Uterus (tissue), 3 donors: ENCODE measurements at regions not wholly inside any gene's neighbourhood (a gene's known extent, or its start where the extent isn't known, plus 50 kb on each side); places are given as distances from the start of the nearest gene placed in this dataset.

Experiments
- DNase-seq, 2 donors: peaks; one replicate each; pipeline ENCODE4 v3.0.0-alpha.2; 2019 to 2020
- H3K27ac ChIP-seq, 2 donors: fragments of 200-600 bp; sonication (generic); 1 replicate in 1 of 2; 2 replicates in 1 of 2; pipeline ENCODE4 v1.5.1; 2016 to 2018
- H3K27me3 ChIP-seq, 2 donors: fragments of 200-600 bp; sonication (generic); one replicate each; pipeline ENCODE4 v1.5.1; 2018 to 2019; ENCODE audit warnings: control low read depth in 1 of 2
- H3K36me3 ChIP-seq, 2 donors: fragments of 200-600 bp; sonication (generic); one replicate each; pipeline ENCODE4 v1.5.1; 2019; ENCODE audit warnings: control low read depth in 1 of 2
- H3K4me1 ChIP-seq, 2 donors: fragments of 200-600 bp; sonication (generic); one replicate each; pipeline ENCODE4 v1.5.1; 2018 to 2019; ENCODE audit warnings: control low read depth in 1 of 2
- H3K4me3 ChIP-seq, 2 donors: fragments of 200-600 bp; sonication (generic); 1 replicate in 1 of 2; 2 replicates in 1 of 2; pipeline ENCODE4 v1.5.1; 2018 to 2019; ENCODE audit warnings: mild to moderate bottlenecking in 1 of 2
- H3K9me3 ChIP-seq, 2 donors: fragments of 200-600 bp; sonication (generic); one replicate each; pipeline ENCODE4 v1.5.1; 2019; ENCODE audit warnings: control low read depth in 1 of 2
- POLR2A ChIP-seq, 2 donors: fragments of 450-650 bp; IDR thresholded peaks; one replicate each; pipeline ENCODE4 v1.6.1; 2016; ENCODE audit warnings: antibody characterized with exemption in 2 of 2, mild to moderate bottlenecking in 1 of 2, moderate library complexity in 1 of 2
- intact Hi-C: fragments of 100-400 bp; cut with DNase I; formaldehyde crosslinking; loops from one replicate; pipeline ENCODE4 v1.15.1; 2023; ENCODE audit warnings: low total_unique reads
- TF ChIP-seq, protein P1 (sequence below), 4 experiments: fragments of 200-600 bp in 2 of 4; fragments of 450-650 bp in 2 of 4; sonication (generic) in 2 of 4; IDR thresholded peaks; one replicate each; pipeline ENCODE4 v1.5.1; 2016 to 2019; ENCODE audit warnings: antibody characterized with exemption in 4 of 4, mild to moderate bottlenecking in 2 of 4, moderate library complexity in 1 of 4
- donor health status: DM: yes; HTN: yes; CAD: no.

GRCh38 chr5:8945972-8946371 lies 599.9 kb downstream of the SEMA5A start:
- no peak overlapping the region for H3K27ac ChIP-seq
- H3K9me3 ChIP-seq, result no peaks in the 10 kb centered on the region
- intact Hi-C loops, result no loop called here
- no peaks in the 10 kb centered on the region for H3K4me1 ChIP-seq
- no peaks in the 10 kb centered on the region for H3K36me3 ChIP-seq
- DNase-seq, result no peak
- no peaks in the 10 kb centered on the region for H3K27me3 ChIP-seq
- TF ChIP-seq, protein P1, sequence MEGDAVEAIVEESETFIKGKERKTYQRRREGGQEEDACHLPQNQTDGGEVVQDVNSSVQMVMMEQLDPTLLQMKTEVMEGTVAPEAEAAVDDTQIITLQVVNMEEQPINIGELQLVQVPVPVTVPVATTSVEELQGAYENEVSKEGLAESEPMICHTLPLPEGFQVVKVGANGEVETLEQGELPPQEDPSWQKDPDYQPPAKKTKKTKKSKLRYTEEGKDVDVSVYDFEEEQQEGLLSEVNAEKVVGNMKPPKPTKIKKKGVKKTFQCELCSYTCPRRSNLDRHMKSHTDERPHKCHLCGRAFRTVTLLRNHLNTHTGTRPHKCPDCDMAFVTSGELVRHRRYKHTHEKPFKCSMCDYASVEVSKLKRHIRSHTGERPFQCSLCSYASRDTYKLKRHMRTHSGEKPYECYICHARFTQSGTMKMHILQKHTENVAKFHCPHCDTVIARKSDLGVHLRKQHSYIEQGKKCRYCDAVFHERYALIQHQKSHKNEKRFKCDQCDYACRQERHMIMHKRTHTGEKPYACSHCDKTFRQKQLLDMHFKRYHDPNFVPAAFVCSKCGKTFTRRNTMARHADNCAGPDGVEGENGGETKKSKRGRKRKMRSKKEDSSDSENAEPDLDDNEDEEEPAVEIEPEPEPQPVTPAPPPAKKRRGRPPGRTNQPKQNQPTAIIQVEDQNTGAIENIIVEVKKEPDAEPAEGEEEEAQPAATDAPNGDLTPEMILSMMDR (IDR thresholded peaks at IDR 0.05), result no peak
- no peak for TF ChIP-seq POLR2A (IDR thresholded peaks at IDR 0.05)
- H3K4me3 ChIP-seq, result no peak overlapping the region

DNA sequence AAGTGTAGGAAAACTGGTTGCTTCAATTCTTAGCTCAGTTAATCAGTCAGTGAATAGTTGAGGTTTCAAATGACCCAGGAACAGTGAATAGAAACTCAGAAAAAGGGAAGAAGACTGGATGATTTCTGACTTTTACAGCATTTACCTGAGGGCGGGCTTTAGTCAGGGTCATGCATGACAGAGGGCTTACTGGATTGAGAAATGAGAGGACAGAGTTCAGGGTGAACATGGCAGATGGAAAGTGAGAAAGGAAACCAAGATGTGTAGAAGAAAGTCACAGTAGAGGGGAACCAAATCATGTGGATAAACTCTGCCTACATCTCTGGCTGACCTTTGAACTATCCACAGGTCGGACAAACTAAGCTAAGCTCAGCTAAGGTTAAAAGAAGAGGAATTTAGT lies 596.0 kb downstream of the SEMA5A start:
- H3K4me3 ChIP-seq, result no peak overlapping the region
- H3K9me3 ChIP-seq, result no peaks in the 10 kb centered on the region
- intact Hi-C loops, result no loop called here
- no peak overlapping the region for H3K27ac ChIP-seq
- DNase-seq, result no peak
- H3K4me1 ChIP-seq, result no peaks in the 10 kb centered on the region
- H3K36me3 ChIP-seq, result no peaks in the 10 kb centered on the region
- H3K27me3 ChIP-seq, result no peaks in the 10 kb centered on the region
- TF ChIP-seq POLR2A (IDR thresholded peaks at IDR 0.05), result no peak
- TF ChIP-seq, protein P1 (IDR thresholded peaks at IDR 0.05), result no peak

DNA sequence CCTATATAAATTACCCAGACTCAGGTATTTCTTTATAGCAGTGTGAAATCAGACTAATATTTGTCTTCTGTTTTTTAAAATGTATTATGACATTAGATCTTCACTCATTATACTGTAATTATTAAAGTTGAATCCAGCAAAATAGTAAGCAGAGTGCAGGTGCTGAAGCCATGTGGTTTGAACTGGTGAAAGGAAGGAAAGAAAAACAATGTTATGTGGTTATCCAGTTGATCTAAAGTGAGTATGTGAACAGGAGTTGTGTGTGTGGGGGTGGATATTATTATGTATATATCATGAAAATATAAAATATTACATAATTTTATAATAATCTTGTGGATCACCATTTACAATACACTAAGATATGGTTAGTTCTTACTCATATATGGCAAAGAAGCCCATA lies 593.7 kb downstream of the SEMA5A start:
- H3K27me3 ChIP-seq, result no peaks in the 10 kb centered on the region
- H3K36me3 ChIP-seq, result no peaks in the 10 kb centered on the region
- intact Hi-C loops, result no loop called here
- no peak overlapping the region for H3K4me3 ChIP-seq
- no peaks in the 10 kb centered on the region for H3K4me1 ChIP-seq
- H3K27ac ChIP-seq, result no peak overlapping the region
- no peak for TF ChIP-seq POLR2A (IDR thresholded peaks at IDR 0.05)
- TF ChIP-seq, protein P1 (IDR thresholded peaks at IDR 0.05), result no peak
- no peak for DNase-seq
- no peaks in the 10 kb centered on the region for H3K9me3 ChIP-seq

DNA sequence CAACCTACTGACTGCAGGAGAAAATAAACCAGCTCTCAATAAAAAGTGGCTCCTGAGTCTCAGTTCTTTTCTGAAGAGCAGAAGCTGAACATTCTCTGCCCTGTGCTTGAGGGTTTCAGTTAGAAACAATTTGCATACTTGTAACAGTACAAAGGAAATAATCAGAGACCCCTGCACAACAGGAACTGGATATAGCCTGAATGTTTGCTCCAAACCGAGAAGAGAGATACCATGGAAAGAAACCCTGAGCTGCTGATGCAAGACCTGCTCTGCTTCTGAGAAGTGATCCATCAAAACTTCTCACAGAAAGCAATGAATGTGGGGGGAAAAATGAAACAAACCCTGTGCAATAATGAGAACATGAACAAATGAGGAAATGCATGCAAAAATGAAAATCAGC lies 592.9 kb downstream of the SEMA5A start:
- no peak overlapping the region for H3K4me3 ChIP-seq
- DNase-seq, result no peak
- H3K27ac ChIP-seq, result no peak overlapping the region
- no peaks in the 10 kb centered on the region for H3K9me3 ChIP-seq
- intact Hi-C loops, result no loop called here
- no peaks in the 10 kb centered on the region for H3K4me1 ChIP-seq
- TF ChIP-seq, protein P1 (IDR thresholded peaks at IDR 0.05), result no peak
- TF ChIP-seq POLR2A (IDR thresholded peaks at IDR 0.05), result no peak
- no peaks in the 10 kb centered on the region for H3K36me3 ChIP-seq
- no peaks in the 10 kb centered on the region for H3K27me3 ChIP-seq

DNA sequence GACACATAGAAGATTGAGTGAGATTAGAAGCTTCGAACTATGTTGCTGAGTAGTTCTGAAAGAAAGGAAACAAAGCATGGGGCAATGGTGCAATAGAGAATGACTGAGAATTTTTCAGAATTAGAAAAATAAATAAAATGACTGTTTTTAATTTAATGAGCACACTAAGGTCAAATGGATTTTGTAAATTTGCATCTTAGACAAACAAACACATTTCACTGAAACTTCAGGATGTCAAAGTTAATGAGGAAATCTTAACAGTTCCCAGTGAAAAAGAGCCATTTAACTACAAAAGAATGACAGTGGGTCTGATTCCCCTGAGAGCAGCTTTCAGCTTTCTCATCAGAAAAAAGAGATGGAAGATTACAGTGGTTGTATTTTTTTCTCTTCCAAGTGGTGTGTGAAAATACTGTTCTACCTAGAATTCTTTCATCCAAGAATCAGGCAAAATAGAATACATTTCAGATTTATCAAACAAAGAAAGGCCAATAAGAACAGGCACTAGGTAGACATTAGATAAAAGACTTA lies 591.9 kb downstream of the SEMA5A start:
- no peaks in the 10 kb centered on the region for H3K36me3 ChIP-seq

DNA sequence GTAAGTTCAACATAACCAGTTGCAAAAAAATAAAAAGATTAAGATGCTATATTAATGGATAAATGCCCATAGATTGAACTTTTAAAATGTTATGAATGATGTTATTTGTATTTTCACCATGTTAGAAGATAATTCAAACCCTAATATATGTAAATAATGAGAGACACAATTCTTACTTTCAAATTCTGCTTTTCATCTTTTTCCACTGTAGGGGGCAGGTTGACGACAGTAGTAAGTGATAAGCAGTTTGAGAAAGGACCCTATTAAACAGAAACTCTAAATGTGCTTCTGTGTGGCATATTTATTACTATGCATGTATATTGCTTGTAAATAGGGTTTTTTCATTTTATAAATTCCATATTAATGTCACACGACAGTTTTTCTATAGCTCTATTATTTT lies 591.1 kb downstream of the SEMA5A start:
- no peaks in the 10 kb centered on the region for H3K27me3 ChIP-seq
- H3K4me3 ChIP-seq, result no peak overlapping the region
- H3K4me1 ChIP-seq, result no peaks in the 10 kb centered on the region
- no peak for DNase-seq
- no peak for TF ChIP-seq POLR2A (IDR thresholded peaks at IDR 0.05)
- TF ChIP-seq, protein P1 (IDR thresholded peaks at IDR 0.05), result no peak
- no peaks in the 10 kb centered on the region for H3K36me3 ChIP-seq
- intact Hi-C loops, result no loop called here
- H3K27ac ChIP-seq, result no peak overlapping the region
- no peaks in the 10 kb centered on the region for H3K9me3 ChIP-seq

More for the DNA sequence above, 591.9 kb downstream of the SEMA5A start:
- no peak for DNase-seq
- intact Hi-C loops, result no loop called here
- H3K9me3 ChIP-seq, result no peaks in the 10 kb centered on the region
- no peaks in the 10 kb centered on the region for H3K4me1 ChIP-seq
- no peak overlapping the region for H3K27ac ChIP-seq
- H3K4me3 ChIP-seq, result no peak overlapping the region
- TF ChIP-seq POLR2A (IDR thresholded peaks at IDR 0.05), result no peak
- H3K27me3 ChIP-seq, result no peaks in the 10 kb centered on the region
